ENCODE measurements at regions not wholly inside any gene's neighbourhood (a gene's known extent, or its start where the extent isn't known, plus 50 kb on each side); places are given as distances from the start of the nearest gene placed in this dataset.

GRCh38 chr1:125087247-125087646, 3902.5 kb downstream of the SRGAP2C start:
- no peak overlapping the region for H3K27ac Mint-ChIP-seq
- Histone ChIP-seq H2AFZ (ENCODE audit: low read length) (no peak overlapping the region), H3K79me2 (ENCODE audit: insufficient read depth, low read length) (no peaks in the 10 kb centered on the region), H3K9me3 (ENCODE audit: control insufficient read depth, low read depth, low read length) (peaks cover 33% of the 10 kb centered on the region), H3K4ac (ENCODE audit: low read depth, low read length) (no peak overlapping the region), H3K27me3 (ENCODE audit: insufficient read depth, low read length) (no peaks in the 10 kb centered on the region), H2BK12ac (ENCODE audit: insufficient read length, low read depth, low read length) (no peak overlapping the region), H3K4me2 (ENCODE audit: insufficient read depth, insufficient read length, low read length) (no peak overlapping the region), H4K20me1 (ENCODE audit: control insufficient read depth, insufficient read depth, insufficient read length) (no peaks in the 10 kb centered on the region), H3T11ph (ENCODE audit: low read length) (no peak overlapping the region), H4K8ac (replicated peaks; ENCODE audit: insufficient read length, low read depth, low read length) (no peak overlapping the region), H2BK15ac (ENCODE audit: low read depth, low read length) (no peak overlapping the region), H3K23ac (ENCODE audit: insufficient read length, low read depth, low read length) (no peak overlapping the region), H3K23me2 (ENCODE audit: insufficient read length, low read depth, low read length, poor library complexity, severe bottlenecking) (no peaks in the 10 kb centered on the region), H2BK120ac (ENCODE audit: low read depth, low read length, poor library complexity, severe bottlenecking) (no peak overlapping the region), H2AK5ac (ENCODE audit: insufficient read length, low read length) (no peak overlapping the region), H3K4me1 (ENCODE audit: insufficient read depth, low read length) (no peaks in the 10 kb centered on the region), H3K79me1 (ENCODE audit: insufficient read depth, low read depth, low read length, poor library complexity, severe bottlenecking) (no peaks in the 10 kb centered on the region), H3K56ac (ENCODE audit: insufficient read length, low read depth, low read length) (no peak overlapping the region), H4K91ac (ENCODE audit: insufficient read length, low read depth, low read length) (no peak overlapping the region), H3K27ac (ENCODE audit: insufficient read length, low read depth, low read length) (no peak overlapping the region), H2BK5ac (ENCODE audit: insufficient read length, low read length) (no peak overlapping the region), H3K18ac (ENCODE audit: insufficient read length, low read depth, low read length) (no peak overlapping the region), H3K14ac (ENCODE audit: insufficient read depth, low read length) (no peak overlapping the region), H2BK20ac (ENCODE audit: low read depth, low read length, poor library complexity, severe bottlenecking) (no peak overlapping the region), H3K9ac (ENCODE audit: extremely low read depth, insufficient read length, low read length) (no peak overlapping the region), H4K5ac (ENCODE audit: insufficient read length, low read depth, low read length) (no peak overlapping the region)
- no CpG with 5 or more reads among the region's 55 CpGs for WGBS (ENCODE audit: extremely low coverage, insufficient read length, low lambda C conversion rate)
- peaks cover 18% of the 10 kb centered on the region for H3K27me3 Mint-ChIP-seq (ENCODE audit: low read depth)
- H3K4me3 Mint-ChIP-seq: no peak overlapping the region
- H3K9me3 Mint-ChIP-seq: peaks cover 57 to 59% of the 10 kb centered on the region in 2 experiments
- no peak for DNase-seq
- H3K36me3 Mint-ChIP-seq (ENCODE audit: insufficient read depth in 1 of 3, low read depth in 3 of 3): peaks cover 30 to 31% (median 31%) of the 10 kb centered on the region in 3 experiments
- TF ChIP-seq CTCF (conservative IDR thresholded peaks at IDR 0.05): no peak
- no peaks in the 10 kb centered on the region for H3K4me1 Mint-ChIP-seq

Measured in H9 (cell line).